Ecto neural progenitor cell (in vitro differentiated cells): ENCODE measurements at regions not wholly inside any gene's neighbourhood (a gene's known extent, or its start where the extent isn't known, plus 50 kb on each side); places are given as distances from the start of the nearest gene placed in this dataset.

ENCODE experiments used
- DNase-seq: peaks from one replicate; pipeline ENCODE4 v3.0.0-alpha.2; 2018; ENCODE audit warnings: low spot score

- DNase-seq: no peak
These were observed 204.9 kb upstream of the PLET1 start for GRCh38 chr11:112465433-112466024.

- no peak for DNase-seq
These were observed 207.1 kb upstream of the PLET1 start for GRCh38 chr11:112467721-112468120.

- DNase-seq: no peak
These were observed 208.7 kb upstream of the PLET1 start for GRCh38 chr11:112469376-112469775.

GRCh38 chr11:112470355-112470754, 209.7 kb upstream of the PLET1 start:
- no peak for DNase-seq

- DNase-seq: no peak
These were observed 211.1 kb upstream of the PLET1 start for GRCh38 chr11:112471731-112472130.

GRCh38 chr11:112477152-112477551, 216.5 kb upstream of the PLET1 start:
- DNase-seq: no peak

- DNase-seq: no peak
These were observed 217.1 kb upstream of the PLET1 start for GRCh38 chr11:112477581-112478317.

GRCh38 chr11:112478806-112479205, 218.1 kb upstream of the PLET1 start:
- no peak for DNase-seq

- no peak for DNase-seq
These were observed 220.8 kb upstream of the PLET1 start for GRCh38 chr11:112481431-112481830.

- DNase-seq: no peak
These were observed 221.2 kb upstream of the PLET1 start for GRCh38 chr11:112481893-112482292.

- no peak for DNase-seq
These were observed 224.6 kb upstream of the PLET1 start for GRCh38 chr11:112485280-112485679.

GRCh38 chr11:112497826-112498225, 237.2 kb upstream of the PLET1 start:
- no peak for DNase-seq

GRCh38 chr11:112498701-112499100, 238.0 kb upstream of the PLET1 start:
- no peak for DNase-seq

GRCh38 chr11:112499153-112499880, 238.7 kb upstream of the PLET1 start:
- DNase-seq: no peak

GRCh38 chr11:112499881-112500204, 239.2 kb upstream of the PLET1 start:
- no peak for DNase-seq

- DNase-seq: no peak
These were observed 242.8 kb upstream of the PLET1 start for GRCh38 chr11:112503410-112503809.

GRCh38 chr11:112504056-112504455, 243.4 kb upstream of the PLET1 start:
- no peak for DNase-seq

GRCh38 chr11:112506852-112507251, 246.2 kb upstream of the PLET1 start:
- DNase-seq: no peak

GRCh38 chr11:112507281-112507680, 246.6 kb upstream of the PLET1 start:
- DNase-seq: no peak

- no peak for DNase-seq
These were observed 248.1 kb upstream of the PLET1 start for GRCh38 chr11:112508750-112509149.

GRCh38 chr11:112509300-112509699, 248.6 kb upstream of the PLET1 start:
- no peak for DNase-seq

- no peak for DNase-seq
These were observed 250.6 kb upstream of the PLET1 start for GRCh38 chr11:112511271-112511670.

GRCh38 chr11:112511911-112512310, 251.3 kb upstream of the PLET1 start:
- DNase-seq: no peak
